ENCODE measurements at regions not wholly inside any gene's neighbourhood (a gene's known extent, or its start where the extent isn't known, plus 50 kb on each side); places are given as distances from the start of the nearest gene placed in this dataset.

DNA sequence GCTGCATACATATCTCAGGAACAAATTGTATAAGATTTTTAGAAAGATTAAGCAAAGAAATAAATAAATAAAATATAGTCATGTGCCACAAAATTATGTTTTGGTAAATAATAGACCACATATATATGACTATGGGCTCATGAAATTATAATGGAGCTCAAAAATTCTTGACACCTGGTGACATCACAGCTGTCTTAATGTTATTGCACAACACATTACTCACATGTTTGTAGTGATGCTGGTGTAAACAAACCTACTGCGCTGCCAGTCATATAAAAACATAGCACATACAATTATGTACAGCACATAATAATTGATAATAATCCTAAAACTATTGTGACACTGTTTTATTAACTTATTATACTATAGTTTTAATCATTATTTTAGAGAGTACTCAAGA is 1159.1 kb downstream of the SI start:
- TF ChIP-seq, protein P1, sequence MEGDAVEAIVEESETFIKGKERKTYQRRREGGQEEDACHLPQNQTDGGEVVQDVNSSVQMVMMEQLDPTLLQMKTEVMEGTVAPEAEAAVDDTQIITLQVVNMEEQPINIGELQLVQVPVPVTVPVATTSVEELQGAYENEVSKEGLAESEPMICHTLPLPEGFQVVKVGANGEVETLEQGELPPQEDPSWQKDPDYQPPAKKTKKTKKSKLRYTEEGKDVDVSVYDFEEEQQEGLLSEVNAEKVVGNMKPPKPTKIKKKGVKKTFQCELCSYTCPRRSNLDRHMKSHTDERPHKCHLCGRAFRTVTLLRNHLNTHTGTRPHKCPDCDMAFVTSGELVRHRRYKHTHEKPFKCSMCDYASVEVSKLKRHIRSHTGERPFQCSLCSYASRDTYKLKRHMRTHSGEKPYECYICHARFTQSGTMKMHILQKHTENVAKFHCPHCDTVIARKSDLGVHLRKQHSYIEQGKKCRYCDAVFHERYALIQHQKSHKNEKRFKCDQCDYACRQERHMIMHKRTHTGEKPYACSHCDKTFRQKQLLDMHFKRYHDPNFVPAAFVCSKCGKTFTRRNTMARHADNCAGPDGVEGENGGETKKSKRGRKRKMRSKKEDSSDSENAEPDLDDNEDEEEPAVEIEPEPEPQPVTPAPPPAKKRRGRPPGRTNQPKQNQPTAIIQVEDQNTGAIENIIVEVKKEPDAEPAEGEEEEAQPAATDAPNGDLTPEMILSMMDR (IDR thresholded peaks at IDR 0.05) = no peak
- no peak for TF ChIP-seq BHLHE40 (IDR thresholded peaks at IDR 0.05; ENCODE audit: low read depth, low read length)
- TF ChIP-seq TP53 (CRISPR knock-in tag; IDR thresholded peaks at IDR 0.05) = no peak
- TF ChIP-seq EHMT2 (IDR thresholded peaks at IDR 0.05; ENCODE audit: low read depth) = no peak
- no peak for TF ChIP-seq ZSCAN20 (CRISPR knock-in tag; IDR thresholded peaks at IDR 0.05)
- no peak for TF ChIP-seq MAX (IDR thresholded peaks at IDR 0.05)
- no peak for TF ChIP-seq POLR2A (IDR thresholded peaks at IDR 0.05; ENCODE audit: low read length)
- TF ChIP-seq, protein P2, sequence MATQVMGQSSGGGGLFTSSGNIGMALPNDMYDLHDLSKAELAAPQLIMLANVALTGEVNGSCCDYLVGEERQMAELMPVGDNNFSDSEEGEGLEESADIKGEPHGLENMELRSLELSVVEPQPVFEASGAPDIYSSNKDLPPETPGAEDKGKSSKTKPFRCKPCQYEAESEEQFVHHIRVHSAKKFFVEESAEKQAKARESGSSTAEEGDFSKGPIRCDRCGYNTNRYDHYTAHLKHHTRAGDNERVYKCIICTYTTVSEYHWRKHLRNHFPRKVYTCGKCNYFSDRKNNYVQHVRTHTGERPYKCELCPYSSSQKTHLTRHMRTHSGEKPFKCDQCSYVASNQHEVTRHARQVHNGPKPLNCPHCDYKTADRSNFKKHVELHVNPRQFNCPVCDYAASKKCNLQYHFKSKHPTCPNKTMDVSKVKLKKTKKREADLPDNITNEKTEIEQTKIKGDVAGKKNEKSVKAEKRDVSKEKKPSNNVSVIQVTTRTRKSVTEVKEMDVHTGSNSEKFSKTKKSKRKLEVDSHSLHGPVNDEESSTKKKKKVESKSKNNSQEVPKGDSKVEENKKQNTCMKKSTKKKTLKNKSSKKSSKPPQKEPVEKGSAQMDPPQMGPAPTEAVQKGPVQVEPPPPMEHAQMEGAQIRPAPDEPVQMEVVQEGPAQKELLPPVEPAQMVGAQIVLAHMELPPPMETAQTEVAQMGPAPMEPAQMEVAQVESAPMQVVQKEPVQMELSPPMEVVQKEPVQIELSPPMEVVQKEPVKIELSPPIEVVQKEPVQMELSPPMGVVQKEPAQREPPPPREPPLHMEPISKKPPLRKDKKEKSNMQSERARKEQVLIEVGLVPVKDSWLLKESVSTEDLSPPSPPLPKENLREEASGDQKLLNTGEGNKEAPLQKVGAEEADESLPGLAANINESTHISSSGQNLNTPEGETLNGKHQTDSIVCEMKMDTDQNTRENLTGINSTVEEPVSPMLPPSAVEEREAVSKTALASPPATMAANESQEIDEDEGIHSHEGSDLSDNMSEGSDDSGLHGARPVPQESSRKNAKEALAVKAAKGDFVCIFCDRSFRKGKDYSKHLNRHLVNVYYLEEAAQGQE (IDR thresholded peaks at IDR 0.05) = no peak

Data from A549 (cell line).